Esophagus muscularis mucosa (tissue), 4 donors: ENCODE measurements at regions not wholly inside any gene's neighbourhood (a gene's known extent, or its start where the extent isn't known, plus 50 kb on each side); places are given as distances from the start of the nearest gene placed in this dataset.

Source experiments
- DNase-seq: peaks from one replicate; pipeline ENCODE4 v3.0.0-alpha.2; 2017; ENCODE audit errors: extremely low spot score
- H3K27ac ChIP-seq, 4 donors: fragments of 200-600 bp; sonication (generic); replicated peaks in 1 of 4; 1 replicate in 3 of 4; 2 replicates in 1 of 4; pipeline ENCODE4 v1.5.1; 2016 to 2019; ENCODE audit warnings: mild to moderate bottlenecking in 1 of 4
- H3K27me3 ChIP-seq, 4 donors: fragments of 200-600 bp; sonication (generic); one replicate each; pipeline versions ENCODE4 v1.5.1 to v1.6.0; 2016 to 2019
- H3K36me3 ChIP-seq, 4 donors: fragments of 200-600 bp; sonication (generic); one replicate each; pipeline ENCODE4 v1.5.1; 2016 to 2019
- H3K4me1 ChIP-seq, 4 donors: fragments of 200-600 bp; sonication (generic); one replicate each; pipeline ENCODE4 v1.5.1; 2016 to 2019
- H3K4me3 ChIP-seq, 4 donors: fragments of 200-600 bp; sonication (generic); 1 replicate in 2 of 4; 2 replicates in 2 of 4; pipeline ENCODE4 v1.5.1; 2016 to 2019; ENCODE audit warnings: mild to moderate bottlenecking in 4 of 4, moderate library complexity in 1 of 4
- H3K9me3 ChIP-seq, 4 donors: fragments of 200-600 bp; sonication (generic); 1 replicate in 3 of 4; 2 replicates in 1 of 4; pipeline ENCODE4 v1.5.1; 2016 to 2019
- EP300 ChIP-seq: sonication (generic); formaldehyde crosslinking; IDR thresholded peaks from one replicate; pipeline ENCODE4 v1.6.1; 2017; ENCODE audit warnings: antibody characterized with exemption
- POLR2A ChIP-seq: fragments of 450-650 bp; IDR thresholded peaks from one replicate; pipeline ENCODE4 v1.6.1; 2017; ENCODE audit warnings: antibody characterized with exemption, moderate library complexity, mild to moderate bottlenecking, low read depth
- POLR2AphosphoS5 ChIP-seq, 2 donors: sonication (generic); formaldehyde crosslinking; IDR thresholded peaks; one replicate each; pipeline ENCODE4 v1.6.1; 2017; ENCODE audit warnings: antibody characterized with exemption in 2 of 2
- WGBS: methylation state at CpG from one replicate; pipeline ENCODE4 v1.1.5; 2018; 5-methylcytosine and 5-hydroxymethylcytosine counted together
- intact Hi-C: fragments of 100-400 bp; cut with DNase I; formaldehyde crosslinking; loops from one replicate; pipeline ENCODE4 v1.15.1; 2023
- TF ChIP-seq, protein P1 (sequence below), 3 experiments: fragments of 200-600 bp in 2 of 3; fragments of 450-650 bp in 1 of 3; sonication (generic) in 2 of 3; IDR thresholded peaks; one replicate each; pipeline ENCODE4 v1.5.1; 2017 to 2019; ENCODE audit warnings: antibody characterized with exemption in 3 of 3, mild to moderate bottlenecking in 2 of 3, moderate library complexity in 1 of 3

DNA sequence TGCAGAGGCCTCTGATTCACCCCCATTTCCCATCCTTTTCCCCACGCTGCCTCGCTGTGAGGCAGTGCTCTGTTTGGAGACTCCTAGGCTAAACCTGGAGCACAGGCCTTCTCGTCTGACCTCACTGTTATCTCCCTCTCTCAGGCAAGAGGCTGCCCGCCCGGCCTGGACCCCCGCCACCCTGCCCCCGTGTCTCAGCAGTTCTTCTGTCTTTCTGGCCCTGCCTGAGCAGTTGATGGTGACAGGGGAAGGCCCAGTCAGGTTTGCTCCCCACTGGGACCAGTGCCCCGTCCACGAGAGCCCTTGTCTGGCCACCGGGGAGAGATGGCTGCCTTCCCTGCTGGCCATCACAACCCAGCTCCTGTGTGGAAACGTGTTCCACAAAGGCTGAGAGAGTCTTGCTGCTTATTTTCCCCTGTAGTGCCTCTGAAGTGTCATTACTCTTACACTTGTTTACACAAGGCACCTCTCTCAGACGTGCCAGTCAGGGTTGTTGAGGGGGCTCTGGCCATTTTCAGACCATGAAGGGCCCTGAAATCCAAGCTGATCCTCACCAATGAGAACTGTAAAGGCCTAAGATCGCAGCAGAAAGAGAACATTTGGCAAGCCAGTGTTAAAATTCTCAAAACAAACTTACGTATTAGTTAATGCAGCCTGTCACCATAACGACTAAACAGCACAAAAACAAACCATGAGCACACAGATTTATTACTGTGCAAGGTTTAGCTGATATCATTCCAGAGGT lies 210.9 kb downstream of the NDUFA10 start:
- intact Hi-C loops, result no loop called here
- TF ChIP-seq POLR2AphosphoS5 (IDR thresholded peaks at IDR 0.05) (peak in 1 of 2 donors; percentile 66), POLR2A (no peak)
- WGBS, result 38% methylated on average over 12 of the region's 15 CpGs
- Histone ChIP-seq H3K9me3 (no peaks in the 10 kb centered on the region), H3K4me1 (peaks cover 7 to 54% (median 45%) of the 10 kb centered on the region in 4 donors), H3K27me3 (no peaks in the 10 kb centered on the region), H3K36me3 (no peaks in the 10 kb centered on the region), H3K27ac (peak overlapping the region; percentile 91 to 98 (median 95)), H3K4me3 (peak overlapping the region; percentile 9 to 35 (median 20))
- DNase-seq, result no peak

DNA sequence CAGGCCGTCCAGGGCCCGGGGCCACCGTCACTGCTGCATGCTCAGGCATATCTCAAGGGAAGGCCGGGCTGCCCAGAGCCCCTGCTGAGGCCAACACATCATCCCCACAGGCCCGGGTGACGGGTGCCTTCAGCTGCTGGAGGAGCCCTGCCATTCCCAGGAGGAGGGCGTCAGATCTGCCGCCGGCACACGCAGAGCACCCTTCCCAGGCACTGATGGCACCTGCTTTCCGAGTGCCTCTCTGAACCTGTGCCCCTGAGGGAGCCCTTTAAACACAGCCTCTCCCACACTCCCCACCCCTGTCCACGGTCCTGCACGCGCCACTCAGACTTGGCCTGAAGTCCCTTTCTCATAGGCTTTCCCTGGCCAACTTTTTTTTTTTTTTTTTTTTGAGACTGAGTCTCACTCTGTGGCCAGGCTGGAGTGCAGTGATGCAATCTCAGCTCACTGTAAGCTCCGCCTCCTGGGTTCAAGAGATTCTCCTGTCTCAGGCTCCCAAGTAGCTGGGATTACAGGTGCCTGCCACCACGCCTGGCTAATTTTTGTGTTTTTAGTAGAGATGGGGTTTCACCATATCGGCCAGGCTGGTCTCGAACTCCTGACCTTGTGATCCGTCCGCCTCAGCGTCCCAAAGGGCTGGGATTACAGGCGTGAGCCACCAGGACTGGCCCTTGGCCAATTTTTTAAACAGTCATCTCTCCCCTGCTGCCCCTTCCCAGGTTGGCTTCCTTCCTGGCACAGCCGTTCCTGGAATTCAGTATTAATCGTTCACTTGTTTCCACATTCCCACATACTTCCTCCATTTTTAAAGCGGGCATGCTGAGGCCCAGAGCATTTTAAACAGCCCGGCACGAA lies 211.7 kb downstream of the NDUFA10 start:
- no peak overlapping the region for H3K4me3 ChIP-seq
- H3K36me3 ChIP-seq, result no peaks in the 10 kb centered on the region
- TF ChIP-seq POLR2AphosphoS5 (IDR thresholded peaks at IDR 0.05), result no peak
- TF ChIP-seq POLR2A, result no peak
- TF ChIP-seq, protein P1, sequence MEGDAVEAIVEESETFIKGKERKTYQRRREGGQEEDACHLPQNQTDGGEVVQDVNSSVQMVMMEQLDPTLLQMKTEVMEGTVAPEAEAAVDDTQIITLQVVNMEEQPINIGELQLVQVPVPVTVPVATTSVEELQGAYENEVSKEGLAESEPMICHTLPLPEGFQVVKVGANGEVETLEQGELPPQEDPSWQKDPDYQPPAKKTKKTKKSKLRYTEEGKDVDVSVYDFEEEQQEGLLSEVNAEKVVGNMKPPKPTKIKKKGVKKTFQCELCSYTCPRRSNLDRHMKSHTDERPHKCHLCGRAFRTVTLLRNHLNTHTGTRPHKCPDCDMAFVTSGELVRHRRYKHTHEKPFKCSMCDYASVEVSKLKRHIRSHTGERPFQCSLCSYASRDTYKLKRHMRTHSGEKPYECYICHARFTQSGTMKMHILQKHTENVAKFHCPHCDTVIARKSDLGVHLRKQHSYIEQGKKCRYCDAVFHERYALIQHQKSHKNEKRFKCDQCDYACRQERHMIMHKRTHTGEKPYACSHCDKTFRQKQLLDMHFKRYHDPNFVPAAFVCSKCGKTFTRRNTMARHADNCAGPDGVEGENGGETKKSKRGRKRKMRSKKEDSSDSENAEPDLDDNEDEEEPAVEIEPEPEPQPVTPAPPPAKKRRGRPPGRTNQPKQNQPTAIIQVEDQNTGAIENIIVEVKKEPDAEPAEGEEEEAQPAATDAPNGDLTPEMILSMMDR (IDR thresholded peaks at IDR 0.05), result no peak
- no peak for TF ChIP-seq EP300
- H3K4me1 ChIP-seq, result peaks cover 7 to 54% (median 45%) of the 10 kb centered on the region in 4 donors
- intact Hi-C loops, result no loop called here
- no peaks in the 10 kb centered on the region for H3K27me3 ChIP-seq
- 60% methylated on average over 24 of the region's 27 CpGs for WGBS
- DNase-seq, result no peak
- no peaks in the 10 kb centered on the region for H3K9me3 ChIP-seq
- H3K27ac ChIP-seq, result peak overlapping the region; percentile 91 to 98 (median 95)

DNA sequence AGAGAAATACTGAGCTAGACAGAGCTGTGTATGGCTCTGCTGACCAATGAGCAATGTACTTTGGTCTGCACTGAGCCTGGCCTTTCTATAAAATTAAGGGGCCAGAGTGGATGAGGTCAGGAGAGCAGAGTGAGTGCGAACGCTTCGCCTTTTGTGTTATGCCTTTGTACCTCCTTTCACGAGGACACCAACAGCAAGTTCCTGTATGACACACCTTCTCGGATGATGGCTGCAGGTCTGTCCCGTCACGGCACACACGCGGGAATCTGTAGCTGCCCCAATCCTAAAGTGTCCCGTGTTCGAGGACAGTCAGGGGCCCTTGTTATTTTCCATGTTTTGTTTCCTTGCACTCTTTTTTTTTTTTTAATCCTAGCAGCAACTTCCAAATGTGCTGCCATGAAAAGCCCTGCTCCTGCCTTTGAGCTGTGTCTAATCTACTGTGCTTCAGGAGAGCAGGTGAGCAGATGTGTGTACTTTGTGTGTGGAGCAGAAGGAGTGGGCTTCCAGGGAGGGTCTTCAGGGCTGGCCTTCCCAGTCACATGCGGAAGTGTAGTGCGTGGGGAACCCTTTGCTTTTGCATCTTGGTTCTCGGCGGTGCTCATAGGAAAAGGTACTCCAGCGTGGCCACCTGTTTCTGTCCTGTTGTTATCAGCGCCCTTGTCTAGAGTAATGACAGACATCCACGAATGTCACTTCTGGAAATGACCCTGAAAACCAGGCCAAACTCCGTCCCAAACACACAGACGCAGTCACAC lies 213.2 kb downstream of the NDUFA10 start:
- Histone ChIP-seq H3K9me3 (no peaks in the 10 kb centered on the region), H3K4me3 (no peak overlapping the region), H3K4me1 (peaks cover 7 to 54% (median 45%) of the 10 kb centered on the region in 4 donors), H3K36me3 (no peaks in the 10 kb centered on the region), H3K27me3 (no peaks in the 10 kb centered on the region), H3K27ac (peak overlapping the region; percentile 61 to 94 (median 85))
- intact Hi-C loops, result no loop called here
- 94% methylated on average over 20 of the region's 20 CpGs for whole genome bisulfite sequencing
- no peak for DNase-seq
- TF ChIP-seq EP300 (no peak), POLR2A (no peak), POLR2AphosphoS5 (IDR thresholded peaks at IDR 0.05) (no peak)
- TF ChIP-seq, protein P1 (IDR thresholded peaks at IDR 0.05), result no peak

DNA sequence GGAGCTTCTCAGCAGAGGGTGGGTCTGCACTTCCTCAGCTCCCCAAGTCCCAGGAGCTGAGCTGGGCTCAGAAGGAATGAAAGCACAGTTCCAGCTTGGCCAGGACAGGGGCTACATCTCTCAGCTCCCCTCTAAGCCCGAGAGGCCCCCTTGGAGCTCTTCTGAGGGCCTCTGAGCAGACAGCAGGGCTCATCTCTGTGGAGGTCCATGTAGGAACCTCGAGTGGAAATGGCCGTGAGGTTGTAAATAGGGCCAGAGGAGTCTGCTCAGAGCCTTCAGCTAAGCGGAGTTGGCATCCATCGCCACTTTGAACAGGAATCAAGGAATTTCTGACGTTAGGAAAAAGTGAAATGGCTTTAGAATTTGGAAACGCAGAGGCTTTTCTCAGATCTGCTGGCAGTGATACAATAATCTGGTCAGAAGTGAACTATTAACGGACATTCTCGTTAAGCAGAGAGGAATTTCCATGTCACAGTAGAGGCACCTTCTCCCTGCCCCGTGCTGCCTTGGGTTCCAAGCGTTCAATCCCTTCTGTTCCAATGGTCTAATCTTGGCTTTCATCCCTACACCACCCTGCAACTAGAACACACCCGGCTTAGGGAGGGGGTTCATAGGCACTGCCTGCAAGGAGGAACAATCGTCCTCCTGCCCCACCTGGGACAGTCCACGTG lies 213.9 kb downstream of the NDUFA10 start:
- peaks cover 7 to 54% (median 45%) of the 10 kb centered on the region in 4 donors for H3K4me1 ChIP-seq
- WGBS, result 49% methylated on average over 13 of the region's 14 CpGs
- H3K27ac ChIP-seq, result peak overlapping the region; percentile 61 to 94 (median 85)
- no peaks in the 10 kb centered on the region for H3K27me3 ChIP-seq
- no peak for DNase-seq
- intact Hi-C loops, result no loop called here
- no peaks in the 10 kb centered on the region for H3K9me3 ChIP-seq
- no peaks in the 10 kb centered on the region for H3K36me3 ChIP-seq
- H3K4me3 ChIP-seq, result no peak overlapping the region
- no peak for TF ChIP-seq EP300
- peak; percentile 50 to 62 for TF ChIP-seq POLR2AphosphoS5 (IDR thresholded peaks at IDR 0.05)

DNA sequence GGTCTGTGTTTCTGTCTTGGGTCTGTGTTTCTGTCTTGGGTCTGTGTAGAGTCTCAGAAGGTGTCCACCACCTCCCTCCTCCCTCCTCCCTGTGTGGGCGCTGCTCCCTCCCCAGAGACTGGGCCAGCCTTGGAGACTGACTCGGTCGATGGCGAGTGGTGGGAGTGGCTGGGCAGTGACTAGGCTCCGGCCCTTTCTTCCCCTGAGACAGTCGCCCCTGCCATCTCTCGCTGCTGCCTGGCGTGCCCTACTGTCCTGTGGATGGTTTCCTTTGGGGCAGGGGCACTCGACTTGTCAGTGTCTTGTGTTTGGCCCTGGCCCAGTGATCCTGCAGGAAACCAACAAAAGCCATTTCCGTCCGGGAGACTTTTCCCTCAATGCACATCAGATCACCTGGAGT lies 215.8 kb downstream of the NDUFA10 start:
- H3K4me1 ChIP-seq, result peaks cover 7 to 37% (median 31%) of the 10 kb centered on the region in 4 donors
- peak overlapping the region in 1 of 4 donors; percentile 18 for H3K27ac ChIP-seq
- intact Hi-C loops, result no loop called here
- WGBS, result 76% methylated on average over 11 of the region's 11 CpGs
- DNase-seq, result no peak
- no peaks in the 10 kb centered on the region for H3K27me3 ChIP-seq
- H3K9me3 ChIP-seq, result no peaks in the 10 kb centered on the region
- TF ChIP-seq POLR2A (no peak), POLR2AphosphoS5 (IDR thresholded peaks at IDR 0.05) (no peak), EP300 (no peak)
- TF ChIP-seq, protein P1 (IDR thresholded peaks at IDR 0.05), result no peak
- no peak overlapping the region for H3K4me3 ChIP-seq
- H3K36me3 ChIP-seq, result no peaks in the 10 kb centered on the region
